Lower leg skin (tissue), 3 donors: ENCODE measurements at regions not wholly inside any gene's neighbourhood (a gene's known extent, or its start where the extent isn't known, plus 50 kb on each side); places are given as distances from the start of the nearest gene placed in this dataset.

Experiments
- CTCF ChIP-seq, 3 donors: fragments of 450-650 bp; IDR thresholded peaks; one replicate each; pipeline ENCODE4 v1.5.1; 2016; ENCODE audit warnings: antibody characterized with exemption in 3 of 3, mild to moderate bottlenecking in 3 of 3, moderate library complexity in 2 of 3
- POLR2A ChIP-seq, 2 donors: fragments of 450-650 bp; IDR thresholded peaks; one replicate each; pipeline ENCODE4 v1.6.1; 2016 to 2017; ENCODE audit warnings: antibody characterized with exemption in 2 of 2, mild to moderate bottlenecking in 1 of 2, moderate library complexity in 1 of 2

DNA sequence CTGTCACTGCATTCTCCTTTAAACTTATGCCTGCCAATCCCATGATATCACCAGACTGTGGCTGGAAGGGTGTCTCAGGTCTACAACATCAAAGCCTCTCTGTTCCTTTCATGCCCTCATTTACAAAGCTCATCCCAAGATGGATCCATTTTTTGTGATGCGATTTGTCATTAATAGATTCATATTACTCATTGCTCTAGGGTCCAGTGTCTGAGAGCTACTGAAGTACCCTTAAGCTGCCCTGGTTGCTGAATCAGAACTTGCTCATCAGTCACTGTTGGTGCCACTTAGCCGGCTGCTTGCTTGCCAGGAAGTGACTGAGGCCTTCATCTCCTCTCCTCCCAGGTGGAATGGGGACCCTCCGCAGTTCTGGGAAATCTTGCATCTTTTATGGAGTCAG is 395.5 kb upstream of the BOD1L1 start:
- TF ChIP-seq CTCF (IDR thresholded peaks at IDR 0.05), result no peak
- no peak for TF ChIP-seq POLR2A (IDR thresholded peaks at IDR 0.05)
